ENCODE measurements at regions not wholly inside any gene's neighbourhood (a gene's known extent, or its start where the extent isn't known, plus 50 kb on each side); places are given as distances from the start of the nearest gene placed in this dataset.

- no peak for DNase-seq
Measured at GRCh38 chr1:29810121-29811120, 574.1 kb downstream of the PTPRU start.

GRCh38 chr1:29809446-29810120 lies 573.3 kb downstream of the PTPRU start:
- no peak for TF ChIP-seq POLR2A (IDR thresholded peaks at IDR 0.05; ENCODE audit: low read length)
- TF ChIP-seq GATA1 (IDR thresholded peaks at IDR 0.05; ENCODE audit: low read depth, low read length): no peak
- no peak for DNase-seq

More at GRCh38 chr1:29810121-29811120, 574.1 kb downstream of the PTPRU start:
- TF ChIP-seq GATA1 (IDR thresholded peaks at IDR 0.05; ENCODE audit: low read depth, low read length) (no peak), POLR2A (IDR thresholded peaks at IDR 0.05; ENCODE audit: low read length) (no peak)

- no peak for DNase-seq
- no peak for TF ChIP-seq POLR2A (IDR thresholded peaks at IDR 0.05; ENCODE audit: low read length)
- TF ChIP-seq GATA1 (IDR thresholded peaks at IDR 0.05; ENCODE audit: low read depth, low read length): no peak
Measured at GRCh38 chr1:29808141-29808995, 572.0 kb downstream of the PTPRU start.

GRCh38 chr1:29807689-29808088 lies 571.4 kb downstream of the PTPRU start:
- DNase-seq: no peak
- no peak for TF ChIP-seq POLR2A (IDR thresholded peaks at IDR 0.05; ENCODE audit: low read length)
- no peak for TF ChIP-seq GATA1 (IDR thresholded peaks at IDR 0.05; ENCODE audit: low read depth, low read length)

GRCh38 chr1:29806646-29807319 lies 570.5 kb downstream of the PTPRU start:
- TF ChIP-seq GATA1 (IDR thresholded peaks at IDR 0.05; ENCODE audit: low read depth, low read length): no peak
- no peak for TF ChIP-seq POLR2A (IDR thresholded peaks at IDR 0.05; ENCODE audit: low read length)
- no peak for DNase-seq

GRCh38 chr1:29805896-29806160 lies 569.5 kb downstream of the PTPRU start:
- TF ChIP-seq GATA1 (IDR thresholded peaks at IDR 0.05; ENCODE audit: low read depth, low read length) (no peak), POLR2A (IDR thresholded peaks at IDR 0.05; ENCODE audit: low read length) (no peak)
- no peak for DNase-seq

GRCh38 chr1:29805122-29805895 lies 569.0 kb downstream of the PTPRU start:
- TF ChIP-seq POLR2A (IDR thresholded peaks at IDR 0.05; ENCODE audit: low read length) (no peak), GATA1 (IDR thresholded peaks at IDR 0.05; ENCODE audit: low read depth, low read length) (no peak)
- no peak for DNase-seq

GRCh38 chr1:29804181-29804899 lies 568.0 kb downstream of the PTPRU start:
- TF ChIP-seq POLR2A (IDR thresholded peaks at IDR 0.05; ENCODE audit: low read length): no peak
- TF ChIP-seq GATA1 (IDR thresholded peaks at IDR 0.05; ENCODE audit: low read depth, low read length): no peak
- no peak for DNase-seq

GRCh38 chr1:29803486-29803885 lies 567.2 kb downstream of the PTPRU start:
- no peak for DNase-seq
- TF ChIP-seq GATA1 (IDR thresholded peaks at IDR 0.05; ENCODE audit: low read depth, low read length) (no peak), POLR2A (IDR thresholded peaks at IDR 0.05; ENCODE audit: low read length) (no peak)

GRCh38 chr1:29802181-29803068 lies 566.1 kb downstream of the PTPRU start:
- TF ChIP-seq POLR2A (IDR thresholded peaks at IDR 0.05; ENCODE audit: low read length) (no peak), GATA1 (IDR thresholded peaks at IDR 0.05; ENCODE audit: low read depth, low read length) (no peak)
- no peak for DNase-seq

- no peak for DNase-seq
- TF ChIP-seq GATA1 (IDR thresholded peaks at IDR 0.05; ENCODE audit: low read depth, low read length) (no peak), POLR2A (IDR thresholded peaks at IDR 0.05; ENCODE audit: low read length) (no peak)
Measured at GRCh38 chr1:29801561-29801973, 565.2 kb downstream of the PTPRU start.

Measured in erythroblast (primary cell).